ENCODE measurements at regions not wholly inside any gene's neighbourhood (a gene's known extent, or its start where the extent isn't known, plus 50 kb on each side); places are given as distances from the start of the nearest gene placed in this dataset. TPM values are rescaled to one million over a fixed set of nuclear protein-coding genes. Genes with fewer than 3 reads are reported as not detected.

DNA sequence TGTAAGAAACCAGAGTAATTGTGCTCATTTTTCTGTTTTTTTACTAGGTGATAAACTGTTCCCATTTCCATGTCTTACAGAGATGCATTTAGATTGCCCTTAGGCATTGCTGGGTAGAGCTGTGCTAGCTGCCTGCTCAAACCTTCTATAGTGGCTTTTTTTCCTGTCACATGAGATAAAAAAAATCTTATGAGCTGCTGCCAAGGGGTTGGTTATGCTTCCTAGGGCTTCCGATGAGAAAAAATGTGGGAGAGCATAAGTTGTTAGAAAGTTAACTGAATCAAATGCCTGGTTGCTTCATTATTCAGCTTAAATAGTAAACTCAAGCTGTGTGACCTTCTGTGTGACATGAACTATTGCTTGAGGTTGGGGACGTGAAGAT is 50.0 kb upstream of the NOX3 start:
- no peaks in the 10 kb centered on the region for H3K36me3 Mint-ChIP-seq (ENCODE audit: low read depth, unreplicated experiment)
- H3K4me3 Mint-ChIP-seq (ENCODE audit: unreplicated experiment): no peak overlapping the region
- no peaks in the 10 kb centered on the region for H3K27me3 Mint-ChIP-seq (ENCODE audit: unreplicated experiment)
- TF ChIP-seq, protein P1, sequence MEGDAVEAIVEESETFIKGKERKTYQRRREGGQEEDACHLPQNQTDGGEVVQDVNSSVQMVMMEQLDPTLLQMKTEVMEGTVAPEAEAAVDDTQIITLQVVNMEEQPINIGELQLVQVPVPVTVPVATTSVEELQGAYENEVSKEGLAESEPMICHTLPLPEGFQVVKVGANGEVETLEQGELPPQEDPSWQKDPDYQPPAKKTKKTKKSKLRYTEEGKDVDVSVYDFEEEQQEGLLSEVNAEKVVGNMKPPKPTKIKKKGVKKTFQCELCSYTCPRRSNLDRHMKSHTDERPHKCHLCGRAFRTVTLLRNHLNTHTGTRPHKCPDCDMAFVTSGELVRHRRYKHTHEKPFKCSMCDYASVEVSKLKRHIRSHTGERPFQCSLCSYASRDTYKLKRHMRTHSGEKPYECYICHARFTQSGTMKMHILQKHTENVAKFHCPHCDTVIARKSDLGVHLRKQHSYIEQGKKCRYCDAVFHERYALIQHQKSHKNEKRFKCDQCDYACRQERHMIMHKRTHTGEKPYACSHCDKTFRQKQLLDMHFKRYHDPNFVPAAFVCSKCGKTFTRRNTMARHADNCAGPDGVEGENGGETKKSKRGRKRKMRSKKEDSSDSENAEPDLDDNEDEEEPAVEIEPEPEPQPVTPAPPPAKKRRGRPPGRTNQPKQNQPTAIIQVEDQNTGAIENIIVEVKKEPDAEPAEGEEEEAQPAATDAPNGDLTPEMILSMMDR (IDR thresholded peaks at IDR 0.05; ENCODE audit: unreplicated experiment): no peak
- no peaks in the 10 kb centered on the region for H3K9me3 Mint-ChIP-seq (ENCODE audit: unreplicated experiment)
- DNase-seq (ENCODE audit: low spot score): no peak
- no peak overlapping the region for H3K27ac Mint-ChIP-seq (ENCODE audit: unreplicated experiment)
- H3K4me1 Mint-ChIP-seq (ENCODE audit: unreplicated experiment): no peaks in the 10 kb centered on the region

Small RNA genes in the stretch of these regions (microRNA-seq; reads per million reads assigned to microRNA genes)
- gene MIR1202 (ENCODE audit: unreplicated experiment): not detected

Data from endothelial cell (in vitro differentiated cells).